Panc1 (cell line): ENCODE measurements at regions not wholly inside any gene's neighbourhood (a gene's known extent, or its start where the extent isn't known, plus 50 kb on each side); places are given as distances from the start of the nearest gene placed in this dataset.
"Not testable (repeated sequence)": the region's sequence is repeated elsewhere in the genome, so short reads cannot be mapped to it uniquely, and the experiment has no call there.

ENCODE experiments used
- POLR2AphosphoS5 ChIP-seq: IDR thresholded peaks from 2 replicates; pipeline ENCODE4 v1.6.1; 2012; ENCODE audit warnings: mild to moderate bottlenecking, low read depth, low read length, moderate library complexity
- SIN3A ChIP-seq: IDR thresholded peaks from 2 replicates; pipeline ENCODE4 v1.6.1; 2012; ENCODE audit warnings: low read depth, mild to moderate bottlenecking, low read length, moderate library complexity, borderline replicate concordance; ENCODE audit not compliant: insufficient read depth
- TCF7L2 ChIP-seq: IDR thresholded peaks from 2 replicates; pipeline ENCODE4 v1.6.1; 2011; ENCODE audit warnings: mild to moderate bottlenecking, low read depth, low read length, inconsistent platforms
- TF ChIP-seq, protein P1 (sequence below): fragments of 450-650 bp; IDR thresholded peaks from 2 replicates; pipeline ENCODE4 v1.5.1; 2017; ENCODE audit warnings: mild to moderate bottlenecking
- TF ChIP-seq, protein P2 (sequence below), 2 experiments: IDR thresholded peaks; 2 replicates each; pipeline ENCODE4 v1.6.1; 2011 to 2012; ENCODE audit warnings: low read depth in 2 of 2, control low read depth in 1 of 2, low read length in 1 of 2, mild to moderate bottlenecking in 1 of 2, moderate library complexity in 1 of 2; ENCODE audit not compliant: insufficient read depth in 1 of 2

DNA sequence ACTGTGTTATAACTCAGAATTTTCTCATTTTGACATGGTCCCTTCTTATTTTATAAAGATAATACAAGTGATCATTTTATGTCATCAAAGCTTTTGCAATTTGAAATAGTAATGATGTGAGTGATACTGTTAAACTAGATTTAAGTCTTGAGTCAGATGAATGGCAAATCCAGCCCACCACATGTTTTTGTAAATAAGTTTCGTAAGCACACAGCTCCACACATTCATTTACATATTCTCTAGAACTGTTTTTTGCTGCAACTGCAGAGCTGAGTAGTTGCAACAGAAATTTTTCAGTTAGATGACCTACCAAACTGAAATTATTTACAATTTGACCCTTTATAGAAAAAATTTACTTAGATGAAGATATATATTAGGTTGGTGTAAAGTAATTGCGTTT, 108.1 kb downstream of the CDRT15L2 start:
- TF ChIP-seq, protein P1, sequence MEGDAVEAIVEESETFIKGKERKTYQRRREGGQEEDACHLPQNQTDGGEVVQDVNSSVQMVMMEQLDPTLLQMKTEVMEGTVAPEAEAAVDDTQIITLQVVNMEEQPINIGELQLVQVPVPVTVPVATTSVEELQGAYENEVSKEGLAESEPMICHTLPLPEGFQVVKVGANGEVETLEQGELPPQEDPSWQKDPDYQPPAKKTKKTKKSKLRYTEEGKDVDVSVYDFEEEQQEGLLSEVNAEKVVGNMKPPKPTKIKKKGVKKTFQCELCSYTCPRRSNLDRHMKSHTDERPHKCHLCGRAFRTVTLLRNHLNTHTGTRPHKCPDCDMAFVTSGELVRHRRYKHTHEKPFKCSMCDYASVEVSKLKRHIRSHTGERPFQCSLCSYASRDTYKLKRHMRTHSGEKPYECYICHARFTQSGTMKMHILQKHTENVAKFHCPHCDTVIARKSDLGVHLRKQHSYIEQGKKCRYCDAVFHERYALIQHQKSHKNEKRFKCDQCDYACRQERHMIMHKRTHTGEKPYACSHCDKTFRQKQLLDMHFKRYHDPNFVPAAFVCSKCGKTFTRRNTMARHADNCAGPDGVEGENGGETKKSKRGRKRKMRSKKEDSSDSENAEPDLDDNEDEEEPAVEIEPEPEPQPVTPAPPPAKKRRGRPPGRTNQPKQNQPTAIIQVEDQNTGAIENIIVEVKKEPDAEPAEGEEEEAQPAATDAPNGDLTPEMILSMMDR, result not testable (repeated sequence)
- not testable (repeated sequence) for TF ChIP-seq POLR2AphosphoS5, SIN3A, TCF7L2
- TF ChIP-seq, protein P2, sequence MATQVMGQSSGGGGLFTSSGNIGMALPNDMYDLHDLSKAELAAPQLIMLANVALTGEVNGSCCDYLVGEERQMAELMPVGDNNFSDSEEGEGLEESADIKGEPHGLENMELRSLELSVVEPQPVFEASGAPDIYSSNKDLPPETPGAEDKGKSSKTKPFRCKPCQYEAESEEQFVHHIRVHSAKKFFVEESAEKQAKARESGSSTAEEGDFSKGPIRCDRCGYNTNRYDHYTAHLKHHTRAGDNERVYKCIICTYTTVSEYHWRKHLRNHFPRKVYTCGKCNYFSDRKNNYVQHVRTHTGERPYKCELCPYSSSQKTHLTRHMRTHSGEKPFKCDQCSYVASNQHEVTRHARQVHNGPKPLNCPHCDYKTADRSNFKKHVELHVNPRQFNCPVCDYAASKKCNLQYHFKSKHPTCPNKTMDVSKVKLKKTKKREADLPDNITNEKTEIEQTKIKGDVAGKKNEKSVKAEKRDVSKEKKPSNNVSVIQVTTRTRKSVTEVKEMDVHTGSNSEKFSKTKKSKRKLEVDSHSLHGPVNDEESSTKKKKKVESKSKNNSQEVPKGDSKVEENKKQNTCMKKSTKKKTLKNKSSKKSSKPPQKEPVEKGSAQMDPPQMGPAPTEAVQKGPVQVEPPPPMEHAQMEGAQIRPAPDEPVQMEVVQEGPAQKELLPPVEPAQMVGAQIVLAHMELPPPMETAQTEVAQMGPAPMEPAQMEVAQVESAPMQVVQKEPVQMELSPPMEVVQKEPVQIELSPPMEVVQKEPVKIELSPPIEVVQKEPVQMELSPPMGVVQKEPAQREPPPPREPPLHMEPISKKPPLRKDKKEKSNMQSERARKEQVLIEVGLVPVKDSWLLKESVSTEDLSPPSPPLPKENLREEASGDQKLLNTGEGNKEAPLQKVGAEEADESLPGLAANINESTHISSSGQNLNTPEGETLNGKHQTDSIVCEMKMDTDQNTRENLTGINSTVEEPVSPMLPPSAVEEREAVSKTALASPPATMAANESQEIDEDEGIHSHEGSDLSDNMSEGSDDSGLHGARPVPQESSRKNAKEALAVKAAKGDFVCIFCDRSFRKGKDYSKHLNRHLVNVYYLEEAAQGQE (IDR thresholded peaks at IDR 0.05; ENCODE audit: insufficient read depth in 1 of 2, low read depth in 2 of 2, low read length in 1 of 2), result not testable (repeated sequence)
